Stimulated activated naive B cell treated with anti-CD40 and anti-IgM and Interleukin-4, amounts not matched to agents 10 μg/mL and 1 μg/mL and 100 μg/mL, for 72 hours (primary cell): ENCODE measurements at regions not wholly inside any gene's neighbourhood (a gene's known extent, or its start where the extent isn't known, plus 50 kb on each side); places are given as distances from the start of the nearest gene placed in this dataset.
"Not testable (repeated sequence)": the region's sequence is repeated elsewhere in the genome, so short reads cannot be mapped to it uniquely, and the experiment has no call there.

Experiments
- ATAC-seq, 2 donors: fragments of 150-1000 bp; cut with Tn5 transposase; replicated peaks; 2 replicates each; pipeline ENCODE4 v1.10.0; 2021; ENCODE audit warnings: moderate library complexity in 1 of 2
- DNase-seq: peaks from one replicate; pipeline ENCODE4 v3.0.0; 2021
- H3K27ac Mint-ChIP-seq: one replicate; pipeline ENCODE4 v1.8.0; 2022; ENCODE audit warnings: mild to moderate bottlenecking, mixed read lengths
- H3K27me3 Mint-ChIP-seq, 2 donors: one replicate each; pipeline ENCODE4 v1.8.0; 2022; ENCODE audit warnings: mixed read lengths in 2 of 2
- H3K36me3 Mint-ChIP-seq, 2 donors: one replicate each; pipeline ENCODE4 v1.8.0; 2022; ENCODE audit warnings: mixed read lengths in 2 of 2, mild to moderate bottlenecking in 1 of 2
- H3K4me1 Mint-ChIP-seq, 2 donors: one replicate each; pipeline ENCODE4 v1.8.0; 2022; ENCODE audit warnings: mixed read lengths in 2 of 2, mild to moderate bottlenecking in 1 of 2
- H3K4me3 Mint-ChIP-seq, 2 donors: one replicate each; pipeline ENCODE4 v1.8.0; 2022; ENCODE audit warnings: mild to moderate bottlenecking in 2 of 2, mixed read lengths in 2 of 2, moderate library complexity in 1 of 2
- H3K9me3 Mint-ChIP-seq, 2 donors: one replicate each; pipeline ENCODE4 v1.8.0; 2022; ENCODE audit warnings: mixed read lengths in 2 of 2, mild to moderate bottlenecking in 1 of 2

- Mint-ChIP-seq H3K4me1 (no peaks in the 10 kb centered on the region), H3K36me3 (no peaks in the 10 kb centered on the region), H3K27ac (no peak overlapping the region), H3K4me3 (no peak overlapping the region), H3K27me3 (no peaks in the 10 kb centered on the region), H3K9me3 (peaks cover 0 to 2% of the 10 kb centered on the region in 2 donors)
- no peak for DNase-seq
- no peak for ATAC-seq
These were observed 452.1 kb upstream of the RPS6KA3 start for GRCh38 chrX:20718592-20719380.

DNA sequence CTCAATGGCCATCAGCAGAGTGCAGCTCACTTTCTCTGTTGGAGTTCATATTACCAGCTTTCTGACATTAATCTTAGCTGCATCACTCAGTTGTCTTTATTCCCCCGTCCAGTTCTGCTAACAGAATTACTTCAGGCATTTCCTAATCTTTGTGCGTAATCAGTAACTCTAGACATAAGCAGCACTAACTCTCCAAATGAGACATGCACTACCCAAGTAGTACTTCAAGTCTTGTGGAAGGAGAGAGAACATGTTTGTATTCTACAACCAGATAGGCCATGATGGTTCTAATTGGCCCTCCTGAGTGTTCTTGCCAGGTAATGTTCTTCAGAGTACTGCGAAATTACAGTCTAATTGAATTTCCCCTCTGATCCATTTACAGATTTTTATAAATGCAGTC is 448.5 kb upstream of the RPS6KA3 start:
- Mint-ChIP-seq H3K9me3 (peaks cover 0 to 2% of the 10 kb centered on the region in 2 donors), H3K4me1 (no peaks in the 10 kb centered on the region), H3K27ac (no peak overlapping the region), H3K27me3 (peaks cover 0 to 3% of the 10 kb centered on the region in 2 donors), H3K4me3 (no peak overlapping the region), H3K36me3 (no peaks in the 10 kb centered on the region)
- ATAC-seq (no peak), DNase-seq (no peak)

DNA sequence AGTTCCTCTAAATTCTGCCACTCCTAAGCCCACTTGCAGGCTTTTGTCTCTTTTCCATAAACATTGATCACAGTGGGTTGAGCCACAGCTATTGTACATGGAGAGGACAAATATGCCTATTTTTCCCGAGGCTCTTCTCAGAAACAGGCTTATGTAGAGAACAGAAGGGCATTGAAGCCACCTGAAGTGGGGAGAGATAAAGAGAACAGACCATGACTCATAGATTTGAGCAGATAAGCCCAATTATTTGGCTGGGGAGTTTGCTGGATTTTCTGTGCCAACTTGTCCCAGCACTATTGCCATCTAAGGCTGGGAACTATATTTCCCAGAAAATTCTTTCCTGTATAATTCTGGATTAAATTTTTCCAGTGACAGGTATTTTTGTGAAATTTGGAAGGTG is 446.1 kb upstream of the RPS6KA3 start:
- Mint-ChIP-seq H3K36me3 (no peaks in the 10 kb centered on the region), H3K27ac (no peak overlapping the region), H3K4me1 (no peaks in the 10 kb centered on the region), H3K27me3 (peaks cover 0 to 4% of the 10 kb centered on the region in 2 donors), H3K9me3 (peaks cover 1 to 2% of the 10 kb centered on the region in 2 donors), H3K4me3 (no peak overlapping the region)
- ATAC-seq (no peak), DNase-seq (no peak)

GRCh38 chrX:20711366-20711765 is 444.7 kb upstream of the RPS6KA3 start:
- Mint-ChIP-seq H3K4me1 (no peaks in the 10 kb centered on the region), H3K9me3 (peaks cover 2 to 9% of the 10 kb centered on the region in 2 donors), H3K36me3 (no peaks in the 10 kb centered on the region), H3K27me3 (peaks cover 0 to 4% of the 10 kb centered on the region in 2 donors), H3K27ac (no peak overlapping the region), H3K4me3 (no peak overlapping the region)
- ATAC-seq = no peak
- DNase-seq = no peak

DNA sequence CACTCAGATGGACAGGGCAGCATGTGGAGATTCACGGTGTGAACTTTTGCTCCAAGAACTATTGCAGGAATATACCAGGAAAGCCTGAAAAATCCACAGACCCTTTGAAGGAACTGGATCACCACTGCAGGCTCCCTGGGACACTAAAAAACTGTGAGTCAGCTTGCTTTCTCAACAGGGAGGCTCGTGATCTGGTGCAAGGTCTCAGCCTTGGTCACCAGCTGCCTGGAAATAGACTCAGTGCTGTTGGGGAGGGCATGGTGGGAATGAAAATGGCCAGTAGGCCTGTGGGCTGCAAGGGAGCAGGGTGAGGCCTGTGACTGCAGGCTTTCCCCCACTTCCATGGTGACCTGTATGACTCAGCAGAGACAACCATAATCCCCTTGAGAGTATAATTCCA is 426.4 kb upstream of the RPS6KA3 start:
- Mint-ChIP-seq H3K4me3 (no peak overlapping the region), H3K27me3 (peaks cover 0 to 20% of the 10 kb centered on the region in 2 donors), H3K27ac (no peak overlapping the region), H3K4me1 (no peaks in the 10 kb centered on the region), H3K36me3 (no peaks in the 10 kb centered on the region), H3K9me3 (peaks cover 2 to 12% of the 10 kb centered on the region in 2 donors)
- DNase-seq (no peak), ATAC-seq (no peak)

DNA sequence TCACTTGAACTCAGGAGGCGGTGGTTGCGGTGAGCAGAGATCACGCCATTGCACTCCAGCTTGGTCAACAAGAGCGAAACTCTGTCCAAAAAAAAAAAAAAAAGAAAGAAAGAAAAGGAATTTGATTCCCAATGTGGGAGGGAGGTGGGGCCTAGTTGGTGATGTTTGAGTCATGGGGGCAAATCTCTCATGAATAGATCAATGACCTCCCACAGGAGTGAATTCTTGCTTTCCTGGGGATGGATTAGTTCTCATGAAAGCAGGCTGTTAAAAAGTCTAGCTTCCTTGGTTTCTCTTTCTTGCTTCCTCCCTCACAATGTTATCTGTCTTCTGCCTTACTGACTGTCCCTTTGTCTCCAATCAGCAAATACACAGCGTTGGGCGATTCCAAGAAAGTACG is 419.5 kb upstream of the RPS6KA3 start:
- peaks cover 2 to 13% of the 10 kb centered on the region in 2 donors for H3K9me3 Mint-ChIP-seq
- no peak for ATAC-seq
- peaks cover 0 to 16% of the 10 kb centered on the region in 2 donors for H3K27me3 Mint-ChIP-seq
- H3K4me1 Mint-ChIP-seq = no peaks in the 10 kb centered on the region
- no peak overlapping the region for H3K4me3 Mint-ChIP-seq
- no peak for DNase-seq
- no peaks in the 10 kb centered on the region for H3K36me3 Mint-ChIP-seq
- H3K27ac Mint-ChIP-seq = no peak overlapping the region

DNA sequence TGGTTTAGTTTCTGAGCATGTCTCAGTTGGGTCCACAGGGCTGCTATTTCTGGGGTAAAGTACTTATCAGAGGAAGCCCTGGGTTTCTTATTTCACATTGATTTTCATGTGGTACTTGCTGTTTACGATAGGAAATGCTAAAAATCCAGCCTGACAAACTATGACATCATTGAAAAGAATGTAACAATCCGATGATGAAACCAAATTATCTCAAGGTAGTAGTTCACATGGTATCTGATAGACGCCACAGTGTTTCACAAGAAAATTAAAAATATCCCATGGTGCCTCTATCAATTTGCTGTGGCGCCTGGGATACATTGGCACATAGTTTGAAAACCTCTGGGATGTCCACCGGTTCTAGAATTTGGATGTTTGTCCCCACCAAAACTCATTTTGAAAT is 418.9 kb upstream of the RPS6KA3 start:
- Mint-ChIP-seq H3K36me3 (no peaks in the 10 kb centered on the region), H3K27me3 (peaks cover 0 to 16% of the 10 kb centered on the region in 2 donors), H3K4me3 (no peak overlapping the region), H3K27ac (no peak overlapping the region), H3K9me3 (peaks cover 2 to 13% of the 10 kb centered on the region in 2 donors), H3K4me1 (no peaks in the 10 kb centered on the region)
- ATAC-seq = no peak
- DNase-seq = no peak

GRCh38 chrX:20681683-20682082 is 415.0 kb upstream of the RPS6KA3 start:
- ATAC-seq = no peak
- no peak overlapping the region for H3K27ac Mint-ChIP-seq
- DNase-seq = no peak
- peaks cover 0 to 4% of the 10 kb centered on the region in 2 donors for H3K27me3 Mint-ChIP-seq
- H3K36me3 Mint-ChIP-seq = no peaks in the 10 kb centered on the region
- H3K4me1 Mint-ChIP-seq = no peaks in the 10 kb centered on the region
- H3K4me3 Mint-ChIP-seq = no peak overlapping the region
- no peaks in the 10 kb centered on the region for H3K9me3 Mint-ChIP-seq

GRCh38 chrX:20680998-20681397 is 414.3 kb upstream of the RPS6KA3 start:
- ATAC-seq (no peak), DNase-seq (no peak)
- Mint-ChIP-seq H3K27me3 (peaks cover 0 to 4% of the 10 kb centered on the region in 2 donors), H3K27ac (no peak overlapping the region), H3K4me3 (no peak overlapping the region), H3K9me3 (no peaks in the 10 kb centered on the region), H3K36me3 (no peaks in the 10 kb centered on the region), H3K4me1 (no peaks in the 10 kb centered on the region)

DNA sequence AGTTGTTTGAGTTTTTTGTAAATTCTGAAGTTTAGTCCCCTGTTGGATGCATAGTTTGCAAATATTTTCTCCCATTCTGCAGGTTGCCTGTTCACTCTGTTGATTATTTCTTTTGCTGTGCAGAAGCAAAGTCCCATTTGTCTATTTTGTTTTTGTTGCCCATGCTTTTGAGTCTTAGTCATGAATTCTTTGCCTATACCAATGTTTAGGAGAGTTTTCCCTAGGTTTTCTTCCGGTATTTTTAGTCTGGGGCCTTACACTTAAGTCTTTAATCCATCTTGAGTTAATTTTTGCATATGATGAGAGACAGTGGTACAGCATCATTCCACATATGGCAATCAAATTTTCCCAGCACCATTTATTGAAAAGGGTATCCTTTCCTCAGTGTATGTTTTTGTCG is 405.8 kb upstream of the RPS6KA3 start:
- peaks cover 0 to 5% of the 10 kb centered on the region in 2 donors for H3K9me3 Mint-ChIP-seq
- ATAC-seq (no peak), DNase-seq (no peak)
- H3K36me3 Mint-ChIP-seq = no peaks in the 10 kb centered on the region
- no peaks in the 10 kb centered on the region for H3K4me1 Mint-ChIP-seq
- H3K27ac Mint-ChIP-seq = no peak overlapping the region
- no peak overlapping the region for H3K4me3 Mint-ChIP-seq
- H3K27me3 Mint-ChIP-seq = no peaks in the 10 kb centered on the region

DNA sequence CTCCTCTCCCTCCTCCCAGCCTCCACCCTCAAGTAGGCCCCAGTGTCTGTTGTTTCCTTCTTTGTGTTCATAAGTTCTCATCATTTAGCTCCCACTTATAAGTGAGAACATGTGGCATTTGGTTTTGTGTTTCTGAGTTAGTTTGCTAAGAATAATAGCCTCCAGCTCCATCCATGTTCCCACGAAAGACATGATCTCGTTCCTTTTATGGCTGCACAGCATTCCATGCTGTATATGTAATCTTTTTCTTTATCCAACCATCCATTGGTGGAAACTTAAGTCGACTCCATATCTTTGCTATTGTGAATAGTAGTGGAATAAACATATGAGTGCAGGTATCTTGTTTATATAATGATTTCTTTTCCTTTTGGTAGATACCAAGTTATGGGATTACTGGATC is 405.0 kb upstream of the RPS6KA3 start:
- not testable (repeated sequence) for H3K4me3 Mint-ChIP-seq, ATAC-seq, DNase-seq, H3K36me3 Mint-ChIP-seq, H3K9me3 Mint-ChIP-seq, H3K4me1 Mint-ChIP-seq, H3K27me3 Mint-ChIP-seq, H3K27ac Mint-ChIP-seq

- DNase-seq (no peak), ATAC-seq (no peak)
- Mint-ChIP-seq H3K36me3 (no peaks in the 10 kb centered on the region), H3K9me3 (peaks cover 0 to 5% of the 10 kb centered on the region in 2 donors), H3K27ac (no peak overlapping the region), H3K4me3 (no peak overlapping the region), H3K27me3 (no peaks in the 10 kb centered on the region), H3K4me1 (no peaks in the 10 kb centered on the region)
These were observed 403.9 kb upstream of the RPS6KA3 start for GRCh38 chrX:20670611-20671010.

- Mint-ChIP-seq H3K36me3 (no peaks in the 10 kb centered on the region), H3K4me3 (no peak overlapping the region), H3K9me3 (peaks cover 0 to 5% of the 10 kb centered on the region in 2 donors), H3K27ac (no peak overlapping the region), H3K4me1 (no peaks in the 10 kb centered on the region), H3K27me3 (no peaks in the 10 kb centered on the region)
- ATAC-seq = no peak
- DNase-seq = no peak
These were observed 401.8 kb upstream of the RPS6KA3 start for GRCh38 chrX:20668550-20668949.

DNA sequence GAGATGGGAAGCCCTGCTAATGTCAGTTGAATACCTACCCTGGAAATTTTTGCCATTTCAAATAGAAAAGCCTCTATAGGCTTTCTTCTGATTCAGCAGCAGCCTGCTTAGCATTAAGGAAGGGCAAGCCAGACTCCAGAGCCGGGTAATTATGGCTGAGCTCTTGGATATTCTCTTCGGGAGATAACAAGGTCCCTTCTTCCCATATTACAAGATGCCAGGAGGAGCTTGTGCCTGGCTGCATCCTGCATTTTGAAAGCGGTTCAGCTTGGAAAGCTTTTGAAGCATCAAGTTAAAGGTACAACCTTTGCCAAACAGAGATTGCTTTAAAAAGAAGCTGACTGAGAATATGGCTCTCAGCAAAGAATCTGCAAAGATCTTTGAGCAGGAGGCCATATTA is 399.6 kb upstream of the RPS6KA3 start:
- ATAC-seq (no peak), DNase-seq (no peak)
- H3K4me3 Mint-ChIP-seq = no peak overlapping the region
- no peak overlapping the region for H3K27ac Mint-ChIP-seq
- H3K36me3 Mint-ChIP-seq = no peaks in the 10 kb centered on the region
- no peaks in the 10 kb centered on the region for H3K9me3 Mint-ChIP-seq
- no peaks in the 10 kb centered on the region for H3K27me3 Mint-ChIP-seq
- H3K4me1 Mint-ChIP-seq = no peaks in the 10 kb centered on the region

DNA sequence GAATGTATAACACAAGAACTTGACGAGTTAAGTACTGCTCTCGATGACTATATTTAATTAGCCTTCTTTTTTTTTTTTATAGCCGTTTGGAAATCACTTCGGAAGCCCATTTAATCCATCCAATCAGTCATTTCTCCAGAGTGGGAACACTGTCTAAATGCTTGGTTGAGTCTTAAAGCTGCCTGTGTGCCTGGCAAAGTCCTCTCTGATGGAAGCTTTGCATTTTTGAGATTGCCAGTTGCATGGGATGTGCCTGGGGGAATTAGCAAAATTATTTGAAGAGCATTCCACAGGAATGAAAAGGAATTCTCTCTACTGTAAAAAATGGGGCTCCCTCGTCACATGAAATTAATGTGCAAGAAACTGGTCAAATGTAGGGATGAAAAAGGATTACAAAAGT is 398.8 kb upstream of the RPS6KA3 start:
- Mint-ChIP-seq H3K4me3 (no peak overlapping the region), H3K27me3 (no peaks in the 10 kb centered on the region), H3K36me3 (no peaks in the 10 kb centered on the region), H3K4me1 (no peaks in the 10 kb centered on the region), H3K9me3 (no peaks in the 10 kb centered on the region), H3K27ac (no peak overlapping the region)
- DNase-seq (no peak), ATAC-seq (no peak)
